Midbrain (tissue), 1 donor: ENCODE measurements at regions not wholly inside any gene's neighbourhood (a gene's known extent, or its start where the extent isn't known, plus 50 kb on each side); places are given as distances from the start of the nearest gene placed in this dataset.
A peak's percentile ranks its signal among the peaks of the same experiment; 100 is the strongest.
"Not testable (repeated sequence)": the region's sequence is repeated elsewhere in the genome, so short reads cannot be mapped to it uniquely, and the experiment has no call there.

Source experiments
- DNase-seq: peaks from one replicate; lab custom pipeline; 2025; lab: John Stamatoyannopoulos, UW

DNA sequence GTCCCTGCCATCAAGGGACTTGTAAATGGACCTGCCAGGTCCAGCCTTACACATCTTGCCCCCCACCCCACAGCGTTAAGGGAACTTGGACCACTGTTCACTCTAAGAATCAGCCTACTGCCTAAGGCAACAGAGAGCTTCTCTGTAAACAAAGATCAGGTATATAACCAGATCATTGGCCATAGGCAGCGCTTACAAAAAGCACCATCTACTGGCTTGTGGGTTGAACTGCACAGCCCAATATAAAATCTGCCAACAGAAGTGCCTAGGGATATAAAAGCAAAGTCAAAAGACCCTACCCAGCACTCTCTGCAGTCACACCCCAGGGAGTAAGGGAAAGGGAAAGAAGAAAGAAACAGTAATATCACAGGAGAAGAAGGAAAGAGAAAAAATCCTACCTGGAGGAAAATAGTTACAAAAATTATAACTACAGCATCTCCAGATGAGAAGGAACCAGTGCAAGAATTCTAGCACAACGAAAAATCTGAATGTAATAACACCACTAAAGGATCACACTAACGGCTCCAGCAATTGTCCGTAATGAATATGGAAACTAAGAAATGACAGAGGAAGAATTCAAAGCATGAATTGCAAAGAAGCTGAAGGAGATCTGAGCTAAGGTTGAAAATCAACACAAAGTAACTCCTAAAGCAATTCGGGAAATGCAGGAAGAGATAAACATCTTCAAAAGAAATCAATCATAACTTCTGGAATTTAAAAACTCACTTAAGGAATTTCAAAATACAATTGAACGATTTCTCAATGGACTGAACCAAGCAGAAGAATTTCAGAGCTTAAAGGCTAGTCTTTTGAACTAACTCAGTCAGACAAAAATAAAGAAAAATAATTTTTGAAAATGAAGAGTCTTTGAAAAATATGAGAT, 95.2 kb upstream of the PCED1B start:
- DNase-seq = peak; percentile 21

DNA sequence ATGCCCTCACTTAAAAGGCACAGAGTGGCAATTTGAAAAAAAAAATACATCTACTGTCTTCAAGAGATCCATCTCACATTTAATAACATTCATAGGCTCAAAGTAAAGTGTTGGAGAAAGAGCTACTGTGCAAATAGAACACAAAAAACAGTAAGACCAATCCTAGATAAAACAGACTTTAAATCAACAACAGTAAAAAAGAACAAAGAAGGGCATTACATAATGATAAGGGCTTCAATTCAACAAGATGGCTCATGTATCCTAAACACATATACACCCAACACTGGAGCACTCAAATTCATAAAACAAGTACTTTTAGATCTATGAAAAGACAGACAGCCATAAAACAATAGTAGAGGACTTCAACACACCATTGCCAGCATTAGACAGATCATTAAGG, 93.6 kb upstream of the PCED1B start:
- DNase-seq = no peak

DNA sequence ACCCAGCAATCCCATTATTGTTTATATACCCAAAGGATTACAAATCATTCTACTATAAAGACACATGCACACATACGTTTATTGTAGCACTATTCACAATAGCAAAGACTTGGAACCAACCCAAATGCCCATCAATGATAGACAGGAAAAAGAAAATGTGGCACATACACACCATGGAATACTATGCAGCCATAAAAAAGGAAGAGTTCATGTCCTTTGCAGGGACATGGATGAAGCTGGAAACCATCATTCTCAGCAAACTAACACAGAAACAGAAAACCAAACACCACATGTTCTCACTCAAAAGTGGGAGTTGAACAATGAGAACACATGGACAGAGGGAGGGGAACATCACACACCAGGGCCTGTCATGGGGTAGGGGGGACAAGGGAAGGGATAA, 91.3 kb upstream of the PCED1B start:
- not testable (repeated sequence) for DNase-seq

DNA sequence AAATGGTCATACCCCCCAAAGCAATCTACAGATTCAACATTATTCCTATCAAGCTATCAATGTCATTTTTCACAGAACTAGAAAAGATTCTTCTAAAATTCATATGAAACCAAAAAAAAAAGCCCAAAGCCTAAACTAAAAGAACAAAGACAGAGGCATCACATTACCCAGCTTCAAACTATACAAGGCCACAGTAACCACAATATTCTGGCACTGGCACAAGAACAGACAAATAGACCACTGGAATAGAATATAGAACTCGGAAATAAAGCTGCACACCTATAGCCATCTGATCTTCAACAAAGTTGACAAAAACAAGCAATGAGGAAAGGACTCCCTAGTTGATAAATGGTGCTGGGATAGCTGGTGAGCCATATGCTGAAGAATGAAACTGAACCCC, 89.2 kb upstream of the PCED1B start:
- no peak for DNase-seq

DNA sequence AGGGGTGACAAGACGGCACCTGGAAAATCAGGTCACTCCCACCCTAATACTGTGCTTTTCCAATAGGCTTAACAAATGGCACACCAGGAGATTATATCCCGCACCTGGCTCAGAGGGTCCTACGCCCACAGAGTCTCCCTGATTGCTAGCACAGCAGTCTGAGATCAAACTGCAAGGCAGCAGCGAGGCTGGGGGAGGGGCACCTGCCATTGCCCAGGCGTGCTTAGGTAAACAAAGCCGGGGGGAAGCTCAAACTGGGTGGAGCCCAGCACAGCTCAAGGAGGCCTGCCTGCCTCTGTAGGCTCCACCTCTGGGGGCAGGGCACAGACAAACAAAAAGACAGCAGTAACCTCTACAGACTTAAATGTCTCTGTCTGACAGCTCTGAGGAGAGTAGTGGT, 87.4 kb upstream of the PCED1B start:
- not testable (repeated sequence) for DNase-seq

DNA sequence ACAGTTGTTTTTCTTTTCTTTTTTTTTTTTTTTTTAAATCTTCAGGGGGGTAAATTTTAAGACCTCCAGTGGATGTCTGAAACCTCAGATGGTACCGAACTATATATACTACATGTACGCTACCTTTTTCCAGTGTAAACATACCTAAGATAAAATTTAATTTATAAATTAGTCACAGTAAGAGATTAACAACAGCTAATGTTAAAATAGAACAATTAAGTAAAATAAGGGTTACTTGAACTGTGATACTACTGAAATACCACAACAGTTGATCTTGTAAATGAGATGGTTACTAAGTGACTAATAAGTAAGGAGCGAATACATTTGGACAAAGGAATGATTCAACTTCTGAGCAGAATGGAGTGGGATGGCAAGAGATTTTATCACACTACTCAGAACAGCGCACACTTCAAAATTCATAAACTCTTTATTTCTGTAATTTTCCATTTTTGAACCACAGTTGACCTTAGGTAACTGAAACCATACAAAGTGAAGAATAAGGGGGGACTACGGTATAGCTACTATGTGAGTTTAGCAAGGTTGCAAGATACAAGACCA, 80.5 kb upstream of the PCED1B start:
- no peak for DNase-seq

DNA sequence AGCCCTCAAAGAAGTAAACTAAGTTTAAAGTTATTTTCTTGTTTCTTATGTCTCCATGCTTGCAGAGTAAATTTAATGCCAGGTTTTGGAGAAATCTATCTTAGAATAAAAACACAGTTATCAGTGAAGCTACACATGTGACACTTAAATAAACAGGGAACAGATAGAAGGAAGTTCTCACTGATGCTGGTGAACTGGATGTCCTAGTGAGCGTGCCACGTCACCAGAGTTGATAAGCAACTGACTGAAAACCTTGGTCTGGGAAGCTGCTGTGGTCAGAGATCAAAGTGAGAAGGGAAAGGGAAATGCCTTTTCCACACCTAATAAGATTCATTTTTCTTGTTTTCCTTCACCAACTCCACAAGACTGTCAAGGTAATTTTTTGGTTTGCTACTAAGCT, 74.8 kb upstream of the PCED1B start:
- DNase-seq = no peak

DNA sequence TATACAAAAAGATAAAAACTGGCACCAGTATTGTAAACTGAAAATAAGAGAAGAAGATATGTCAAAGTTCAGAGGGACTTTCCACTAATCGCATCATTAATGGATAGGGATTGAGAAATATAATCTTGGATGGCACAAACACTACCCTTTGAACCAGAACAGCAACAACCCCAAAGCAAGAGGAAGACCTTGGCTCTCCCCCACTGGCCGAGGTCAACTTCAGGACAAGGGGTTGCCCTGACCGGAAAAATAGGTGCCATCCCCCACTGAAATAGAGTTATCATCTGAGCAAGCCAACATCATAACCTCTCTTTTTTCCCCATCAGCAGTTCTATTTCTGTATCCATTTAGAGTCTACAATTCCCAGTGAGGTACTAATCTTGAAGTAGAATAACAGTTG, 72.4 kb upstream of the PCED1B start:
- no peak for DNase-seq

DNA sequence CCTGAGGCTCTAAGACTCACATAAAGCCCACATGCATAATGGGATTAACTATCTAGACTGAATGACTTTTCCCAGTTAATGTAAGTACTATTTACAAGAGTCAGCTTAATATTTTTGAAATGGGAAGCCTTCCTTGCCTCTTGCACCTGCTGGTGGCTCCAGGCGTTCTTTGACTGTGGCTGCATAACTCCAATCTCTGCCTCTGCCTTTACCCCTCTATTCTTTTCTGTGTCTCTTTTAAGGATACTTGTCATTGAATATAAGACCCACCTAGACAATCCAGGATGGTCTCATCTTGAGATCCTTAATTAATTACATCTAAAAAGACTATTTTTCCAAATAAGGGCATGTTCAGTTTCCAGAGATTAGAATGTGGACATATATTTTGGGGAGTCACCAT, 66.9 kb upstream of the PCED1B start:
- DNase-seq = no peak

DNA sequence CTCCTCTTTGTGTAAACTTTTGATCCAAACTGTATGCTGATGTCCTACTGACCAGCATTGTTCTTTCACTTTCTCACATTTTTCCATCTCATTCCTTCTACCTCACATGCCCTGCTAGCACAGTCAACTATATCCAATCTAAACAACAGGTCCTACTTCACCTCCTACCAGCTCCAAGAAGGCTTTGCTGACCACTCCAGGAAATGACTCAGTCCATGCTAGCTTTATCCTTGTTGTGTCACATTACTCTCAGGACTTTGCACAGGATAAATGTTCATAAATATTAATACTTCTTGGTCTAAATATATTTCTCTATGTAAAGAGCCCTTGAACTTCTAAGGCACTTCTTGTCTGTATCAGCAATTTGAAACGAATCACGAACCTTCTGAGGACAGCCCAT, 64.9 kb upstream of the PCED1B start:
- DNase-seq = no peak

DNA sequence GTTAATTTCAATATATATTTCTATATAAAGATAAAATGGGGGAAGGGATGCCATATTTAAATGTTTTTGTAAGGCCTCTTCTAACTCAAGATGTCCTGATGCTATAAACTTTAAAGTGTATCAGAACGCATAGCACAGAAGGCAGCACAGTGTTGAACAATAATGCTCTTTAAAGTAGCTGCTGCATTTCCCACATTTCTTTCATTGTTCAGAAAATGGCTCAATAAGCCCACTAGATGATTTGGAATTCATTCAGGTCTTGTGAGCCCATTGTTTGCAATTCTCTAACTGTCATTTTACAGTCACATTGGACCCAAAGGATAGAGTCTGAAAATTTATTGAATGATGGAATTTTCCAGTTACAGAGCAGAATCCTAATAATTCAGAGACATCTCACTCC, 64.0 kb upstream of the PCED1B start:
- DNase-seq = no peak

DNA sequence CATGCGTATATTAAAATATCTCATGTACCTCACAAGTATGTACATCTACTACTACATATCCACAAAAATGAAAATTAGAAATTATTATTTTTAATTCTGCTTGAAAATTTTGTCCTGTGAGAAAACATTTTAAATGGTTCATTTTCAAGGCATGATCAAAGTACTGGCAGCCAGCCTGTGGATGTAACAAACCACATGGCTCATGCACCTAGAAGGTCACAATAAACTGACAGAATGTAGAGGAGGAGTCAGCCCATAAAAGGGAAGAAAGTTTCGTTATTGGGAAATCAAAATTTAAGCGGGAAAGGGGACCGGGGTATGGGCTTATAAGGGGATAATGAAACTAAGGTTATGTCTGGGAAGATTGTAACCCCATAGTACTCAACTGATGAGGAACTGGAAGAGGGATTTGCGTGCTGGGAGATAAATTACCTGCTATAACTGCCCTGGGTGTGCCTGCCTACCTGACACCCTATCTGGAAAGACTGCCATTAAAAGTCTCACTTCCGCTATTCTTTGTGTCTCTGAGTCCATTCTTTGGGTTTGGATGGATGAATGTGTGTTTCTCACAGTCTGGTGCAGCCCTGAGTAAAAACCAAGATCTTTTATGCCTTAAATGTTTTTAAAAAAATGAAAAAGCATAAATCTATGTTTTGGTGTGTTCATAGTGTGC, 62.2 kb upstream of the PCED1B start:
- DNase-seq = no peak

DNA sequence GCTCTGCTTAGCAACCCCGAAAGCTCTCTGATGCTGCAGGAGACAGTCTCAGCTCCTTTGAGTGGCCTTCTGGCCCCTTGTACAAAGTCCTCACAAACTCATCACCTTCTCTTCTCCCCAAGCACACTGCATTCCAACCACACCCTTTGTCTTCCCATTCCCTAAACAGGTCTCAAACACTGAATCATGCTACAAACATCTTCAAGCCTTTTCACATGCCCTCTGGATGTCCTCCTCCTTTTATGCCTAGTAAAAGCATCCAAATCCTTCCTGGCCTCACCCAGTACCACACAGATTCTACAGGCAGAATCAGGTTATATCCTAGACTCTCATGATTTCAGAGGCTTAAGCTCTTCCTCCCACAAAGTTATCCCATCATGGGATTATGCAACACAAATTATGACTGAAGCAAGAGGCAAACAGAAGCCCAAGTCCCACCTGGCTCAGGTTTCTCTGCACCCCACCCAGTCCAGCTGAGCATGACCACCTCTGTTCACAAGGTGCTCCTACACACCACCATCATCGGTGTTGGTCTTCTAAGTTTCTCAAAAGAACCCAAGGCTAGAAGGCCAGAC, 61.4 kb upstream of the PCED1B start:
- no peak for DNase-seq

DNA sequence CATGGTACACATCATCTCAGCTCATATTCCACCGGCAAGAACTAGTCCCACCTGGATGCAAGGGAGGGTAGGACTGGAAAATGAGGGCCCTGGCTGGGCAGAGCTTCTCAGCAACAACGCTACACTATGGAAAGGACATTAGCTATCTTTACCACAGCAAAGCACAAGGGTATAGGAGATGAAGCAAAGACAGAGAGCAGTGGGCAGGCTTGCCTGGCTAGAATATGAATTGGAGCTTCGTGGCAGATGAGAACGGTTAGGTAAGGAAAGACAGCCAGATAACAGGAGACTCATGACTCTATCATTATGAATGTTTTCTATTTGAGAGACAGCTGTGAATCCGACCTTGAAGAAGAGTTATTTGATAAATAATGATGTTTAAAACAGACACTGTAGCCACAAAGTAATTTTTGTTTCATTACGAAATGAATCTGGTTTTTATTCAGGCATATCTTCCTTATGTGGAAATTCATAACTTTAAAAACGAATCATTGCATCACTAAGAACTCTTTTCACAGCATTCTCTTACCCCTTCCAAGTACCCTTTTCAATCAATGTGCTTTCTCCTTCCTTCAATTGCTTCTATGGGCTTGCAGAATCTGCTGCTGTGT, 59.1 kb upstream of the PCED1B start:
- no peak for DNase-seq

DNA sequence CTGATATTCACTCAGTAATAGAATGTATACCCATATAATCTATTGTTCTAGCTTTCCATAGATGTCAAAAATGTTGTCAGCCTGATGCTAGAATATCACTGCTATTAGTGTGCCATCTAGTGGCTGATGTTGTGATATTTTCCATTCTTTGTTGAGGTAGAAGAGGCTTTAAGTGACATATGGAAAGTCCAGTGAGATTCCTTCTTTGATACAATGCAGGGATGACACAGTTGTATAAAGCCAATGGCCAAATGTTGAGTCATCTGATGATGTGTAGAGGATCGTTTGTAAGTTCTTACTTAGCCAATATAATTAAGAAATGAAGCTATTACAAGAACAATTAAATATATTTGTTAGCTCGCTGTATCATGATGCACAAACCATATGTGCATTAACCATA, 58.1 kb upstream of the PCED1B start:
- DNase-seq = peak; percentile 67

DNA sequence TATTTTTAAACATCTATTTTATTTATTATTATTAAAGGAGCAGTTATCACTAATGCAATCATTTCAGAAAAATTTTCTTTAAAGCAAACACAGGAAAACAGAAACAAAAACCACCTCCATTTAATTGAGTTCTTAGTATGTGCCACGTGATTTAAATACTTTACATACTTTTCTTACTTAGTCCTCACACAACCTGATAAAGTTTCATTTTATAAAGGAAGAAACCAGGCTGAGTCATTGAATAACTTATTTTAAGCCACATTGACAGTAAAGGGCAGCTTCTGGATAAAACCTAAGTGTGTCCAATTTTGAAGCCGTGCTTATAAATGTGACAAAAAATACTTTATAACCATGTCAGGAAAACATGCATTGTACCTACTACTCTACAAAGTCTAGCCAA, 57.1 kb upstream of the PCED1B start:
- no peak for DNase-seq

DNA sequence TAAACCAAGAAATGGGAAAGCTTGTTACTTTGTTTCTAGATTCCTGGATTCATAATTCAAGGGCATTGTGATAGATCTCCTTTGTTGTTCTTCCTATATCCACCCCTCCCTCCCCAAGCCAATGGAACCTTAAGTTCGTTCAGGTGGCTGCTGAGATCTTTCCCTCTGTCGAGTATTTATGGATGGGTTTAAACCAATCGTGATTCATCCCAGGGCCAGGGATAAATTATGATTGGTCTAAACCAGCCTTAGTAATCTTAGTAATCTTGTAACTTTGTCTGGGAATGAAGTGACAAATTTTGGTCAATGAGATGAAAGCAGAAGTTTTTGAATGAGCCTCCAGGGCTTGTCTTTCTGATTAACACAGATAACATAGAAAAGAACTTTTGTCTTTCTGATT, 56.1 kb upstream of the PCED1B start:
- DNase-seq = no peak

DNA sequence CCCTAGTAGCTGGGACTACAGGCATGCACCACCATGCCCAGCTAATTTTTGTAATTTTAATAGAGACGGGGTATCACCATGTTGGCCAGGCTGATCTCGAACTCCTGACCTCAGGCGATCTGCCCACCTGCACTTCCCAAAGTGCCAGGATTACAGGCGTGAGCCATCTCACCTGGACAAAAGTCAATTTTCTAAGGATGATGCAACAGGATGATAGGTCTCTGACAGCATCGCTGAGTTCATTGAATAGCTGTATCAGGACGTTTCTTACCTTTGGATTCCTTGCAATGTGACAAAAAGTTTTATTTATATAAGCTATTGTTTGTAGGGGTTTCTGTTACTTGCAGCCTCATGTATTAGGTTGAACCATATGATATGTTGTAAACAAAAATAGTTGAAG, 55.5 kb upstream of the PCED1B start:
- no peak for DNase-seq

DNA sequence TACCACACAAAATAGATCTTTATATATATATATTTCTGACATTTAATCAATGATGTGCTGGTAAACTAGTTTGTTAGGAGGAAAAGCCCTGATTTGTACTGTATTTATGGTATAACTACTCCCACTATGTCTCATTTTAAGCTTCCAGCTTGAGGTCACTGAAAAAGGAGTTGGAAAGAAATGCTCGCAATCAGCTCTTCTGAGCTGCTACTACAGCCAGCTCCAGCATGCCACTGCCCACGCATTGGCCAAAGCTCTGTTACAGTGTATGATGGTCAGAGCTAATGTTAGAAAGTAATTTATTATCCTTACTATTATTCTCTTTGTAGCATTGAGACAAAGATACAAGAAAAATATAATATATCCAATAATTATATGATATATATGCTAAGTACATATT, 55.0 kb upstream of the PCED1B start:
- no peak for DNase-seq

DNA sequence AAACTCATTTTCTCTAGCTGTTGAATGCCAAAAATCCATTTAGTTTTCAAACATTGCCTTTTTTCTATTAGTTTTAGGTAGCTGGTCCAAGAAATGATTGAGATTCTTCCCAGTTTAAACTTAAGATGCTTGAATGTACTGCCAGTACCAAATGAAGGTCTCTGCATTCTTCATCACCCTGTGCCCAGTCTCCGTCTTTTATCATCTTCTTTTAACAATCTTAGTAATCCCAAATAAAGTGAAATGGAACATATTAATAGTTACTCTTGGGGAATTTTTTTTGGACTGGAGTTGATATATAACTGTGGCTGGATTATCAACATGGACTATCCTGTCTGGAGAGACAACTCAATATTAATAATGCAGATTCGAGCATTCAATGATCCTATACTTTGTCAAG, 54.1 kb upstream of the PCED1B start:
- no peak for DNase-seq

DNA sequence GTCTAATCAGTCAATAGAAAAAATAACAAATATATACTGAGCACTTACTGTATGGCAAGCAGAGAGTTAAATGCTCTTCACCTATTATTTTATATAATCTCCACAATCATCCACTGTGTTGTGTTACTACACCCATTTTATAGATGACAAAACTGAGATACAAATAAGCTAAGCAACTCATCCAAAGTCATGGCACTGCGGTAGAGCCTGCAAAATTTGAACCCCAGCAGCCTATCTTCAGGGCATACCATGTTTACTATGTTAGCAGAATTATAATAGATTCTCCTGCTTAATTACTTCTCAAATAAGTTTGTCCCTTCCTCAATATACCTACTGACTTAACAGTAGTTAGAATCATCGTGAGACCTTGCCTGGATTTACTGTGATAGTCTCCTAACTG, 53.6 kb upstream of the PCED1B start:
- no peak for DNase-seq

DNA sequence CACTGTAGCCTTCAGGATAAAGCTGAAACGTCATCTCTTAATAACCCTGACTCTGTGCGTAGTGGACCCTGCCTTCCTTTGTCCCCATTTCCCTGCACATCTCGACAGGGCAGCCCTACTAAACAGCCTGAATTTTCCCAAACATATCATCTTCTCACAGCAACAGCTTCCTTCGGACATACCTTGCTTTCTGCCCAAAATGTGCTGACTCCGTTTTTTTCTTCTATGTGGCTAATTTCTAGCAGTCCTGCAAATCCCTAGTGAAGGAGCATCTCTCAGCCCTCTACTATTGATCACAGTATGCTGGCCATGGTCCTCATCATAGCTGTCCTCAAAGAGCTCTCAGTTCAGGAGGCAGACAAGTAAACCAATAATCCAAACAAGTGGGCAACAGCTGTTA, 53.1 kb upstream of the PCED1B start:
- DNase-seq = no peak
